ENCODE measurements at regions not wholly inside any gene's neighbourhood (a gene's known extent, or its start where the extent isn't known, plus 50 kb on each side); places are given as distances from the start of the nearest gene placed in this dataset.
"Not testable (repeated sequence)": the region's sequence is repeated elsewhere in the genome, so short reads cannot be mapped to it uniquely, and the experiment has no call there.

GRCh38 chr13:40048551-40048950 lies 393.1 kb downstream of the COG6 start:
- H3K9me3 Mint-ChIP-seq: peaks cover 4% of the 10 kb centered on the region
- intact Hi-C loops (cut with micrococcal nuclease): no loop called here
- H3K4me3 Mint-ChIP-seq: no peak overlapping the region
- H3K4me1 Mint-ChIP-seq: peaks cover 2% of the 10 kb centered on the region
- peaks cover 18% of the 10 kb centered on the region for H3K27me3 Mint-ChIP-seq
- H3K27ac Mint-ChIP-seq: no peak overlapping the region
- H3K36me3 Mint-ChIP-seq (ENCODE audit: low read depth): no peaks in the 10 kb centered on the region
- DNase-seq: peak; percentile 45

DNA sequence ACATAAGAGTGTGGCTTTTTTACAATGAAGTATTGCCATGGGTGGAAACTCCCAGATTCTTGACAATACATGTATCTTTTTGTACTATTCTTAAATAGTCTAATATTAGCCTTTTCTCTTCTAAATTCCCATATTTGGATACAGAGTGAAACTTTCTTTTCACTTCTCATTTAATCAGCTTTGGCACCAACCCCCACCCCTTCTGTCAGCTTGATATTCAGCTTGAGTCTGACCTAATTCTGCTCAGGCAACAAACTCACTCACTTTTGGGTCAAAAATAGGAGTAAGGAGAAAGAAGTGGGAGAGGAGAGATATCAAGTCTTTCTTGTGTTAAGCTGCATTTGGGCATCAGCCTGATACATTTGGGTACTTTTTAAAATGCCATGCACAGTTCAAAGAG lies 397.5 kb downstream of the COG6 start:
- intact Hi-C loops (cut with micrococcal nuclease): no loop called here
- H3K9me3 Mint-ChIP-seq: peaks cover 4% of the 10 kb centered on the region
- no peak overlapping the region for H3K4me3 Mint-ChIP-seq

GRCh38 chr13:40053401-40053800 lies 397.9 kb downstream of the COG6 start:
- no peak overlapping the region for H3K27ac Mint-ChIP-seq
- no peak for DNase-seq
- H3K4me1 Mint-ChIP-seq: peaks cover 2% of the 10 kb centered on the region
- no peak overlapping the region for H3K4me3 Mint-ChIP-seq
- H3K36me3 Mint-ChIP-seq (ENCODE audit: low read depth): no peaks in the 10 kb centered on the region
- H3K27me3 Mint-ChIP-seq: peaks cover 5% of the 10 kb centered on the region
- peaks cover 6% of the 10 kb centered on the region for H3K9me3 Mint-ChIP-seq
- intact Hi-C loops (cut with micrococcal nuclease): no loop called here

More for the DNA sequence above, 397.5 kb downstream of the COG6 start:
- peaks cover 2% of the 10 kb centered on the region for H3K4me1 Mint-ChIP-seq
- H3K27me3 Mint-ChIP-seq: peaks cover 5% of the 10 kb centered on the region
- no peak overlapping the region for H3K27ac Mint-ChIP-seq
- peak; percentile 21 for DNase-seq
- no peaks in the 10 kb centered on the region for H3K36me3 Mint-ChIP-seq (ENCODE audit: low read depth)

- H3K4me3 Mint-ChIP-seq: not testable (repeated sequence)
Observed at GRCh38 chr13:40054422-40054821, 399.0 kb downstream of the COG6 start.

GRCh38 chr13:40056898-40057619 lies 401.6 kb downstream of the COG6 start:
- peak; percentile 30 for DNase-seq
- Mint-ChIP-seq H3K9me3 (peaks cover 5% of the 10 kb centered on the region), H3K27me3 (peaks cover 1% of the 10 kb centered on the region), H3K4me1 (peaks cover 18% of the 10 kb centered on the region), H3K4me3 (no peak overlapping the region), H3K36me3 (ENCODE audit: low read depth) (no peaks in the 10 kb centered on the region), H3K27ac (no peak overlapping the region)
- intact Hi-C loops (cut with micrococcal nuclease): no loop called here

More at GRCh38 chr13:40054422-40054821, 399.0 kb downstream of the COG6 start:
- H3K9me3 Mint-ChIP-seq; H3K27me3 Mint-ChIP-seq; H3K27ac Mint-ChIP-seq; H3K36me3 Mint-ChIP-seq (ENCODE audit: low read depth); intact Hi-C loops (cut with micrococcal nuclease); DNase-seq: not testable (repeated sequence)
- H3K4me1 Mint-ChIP-seq: peaks cover 10% of the 10 kb centered on the region

DNA sequence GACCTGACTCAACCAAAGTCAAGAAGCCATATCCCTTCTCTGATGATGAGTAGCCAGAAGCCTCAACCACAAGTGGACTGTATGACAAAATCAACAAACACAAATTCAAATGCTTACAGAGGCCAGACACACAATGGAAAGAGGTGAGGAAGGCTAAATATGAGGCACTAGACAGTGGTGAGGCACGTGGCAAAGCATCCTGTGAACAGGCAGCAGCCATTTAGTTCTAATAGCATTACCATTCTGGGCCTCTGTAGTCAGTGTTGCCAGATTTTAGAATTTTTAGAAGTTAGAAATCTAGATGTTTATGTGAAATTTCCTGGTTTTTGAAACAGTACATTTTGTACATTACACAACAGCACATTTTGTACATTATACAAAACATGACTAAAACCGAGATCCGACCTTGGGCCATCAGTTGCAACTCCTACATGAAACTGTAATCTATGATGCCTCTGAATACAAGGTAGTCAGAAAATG lies 403.3 kb downstream of the COG6 start:
- H3K36me3 Mint-ChIP-seq (ENCODE audit: low read depth): no peaks in the 10 kb centered on the region
- H3K4me3 Mint-ChIP-seq: no peak overlapping the region
- peaks cover 1% of the 10 kb centered on the region for H3K27me3 Mint-ChIP-seq
- H3K27ac Mint-ChIP-seq: no peak overlapping the region
- peaks cover 22% of the 10 kb centered on the region for H3K4me1 Mint-ChIP-seq
- DNase-seq: peak; percentile 49
- intact Hi-C loops (cut with micrococcal nuclease): no loop called here
- H3K9me3 Mint-ChIP-seq: peaks cover 5% of the 10 kb centered on the region

GRCh38 chr13:40059540-40060232 lies 404.2 kb downstream of the COG6 start:
- Mint-ChIP-seq H3K36me3 (ENCODE audit: low read depth) (no peaks in the 10 kb centered on the region), H3K27me3 (no peaks in the 10 kb centered on the region), H3K27ac (peak overlapping the region; percentile 55), H3K9me3 (peaks cover 5% of the 10 kb centered on the region), H3K4me3 (no peak overlapping the region), H3K4me1 (peaks cover 30% of the 10 kb centered on the region)
- peak; percentile 3 for DNase-seq
- intact Hi-C loops (cut with micrococcal nuclease): loop anchor here (2.0 to 10.0 kb wide), 3 partner anchors 33 to 459 kb away; no protein-coding TSS in a partner anchor

DNA sequence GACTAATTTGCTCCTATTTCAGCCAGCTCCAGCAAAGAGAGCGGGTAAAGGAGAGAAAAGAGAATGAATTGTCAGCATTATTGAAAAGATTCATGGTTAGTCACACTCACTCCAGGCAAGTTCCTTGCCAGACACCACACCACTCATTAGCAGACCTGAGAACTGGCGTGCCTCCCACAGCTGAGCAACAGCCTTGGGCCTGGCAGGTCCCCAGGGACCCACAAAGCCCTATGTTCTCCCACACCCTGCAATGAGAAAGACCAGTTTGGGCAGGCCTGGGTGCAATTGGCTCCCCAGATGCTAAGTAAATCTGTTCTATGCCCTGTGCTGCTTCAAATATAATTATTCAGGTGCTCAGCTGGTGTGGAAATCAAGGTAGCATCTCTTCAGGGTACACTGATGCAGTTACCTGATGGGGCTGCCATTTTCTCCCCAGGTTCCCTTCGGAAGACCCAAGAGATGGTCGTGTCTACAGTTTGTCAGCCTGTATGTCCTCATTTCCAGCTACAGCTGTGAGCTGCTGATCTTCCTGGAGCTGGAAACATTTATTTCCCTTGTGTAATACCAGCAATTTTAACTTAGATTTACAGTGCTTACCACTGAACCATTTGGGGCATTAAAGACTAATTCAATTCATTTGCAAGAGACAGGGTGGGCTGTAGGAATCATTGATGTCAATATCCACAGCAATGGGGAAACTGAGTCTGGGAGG lies 405.0 kb downstream of the COG6 start:
- no peaks in the 10 kb centered on the region for H3K27me3 Mint-ChIP-seq
- intact Hi-C loops (cut with micrococcal nuclease): loop anchor here (2.0 to 10.0 kb wide), 3 partner anchors 34 to 458 kb away; no protein-coding TSS in a partner anchor
- peak; percentile 53 for DNase-seq
- H3K36me3 Mint-ChIP-seq (ENCODE audit: low read depth): no peaks in the 10 kb centered on the region
- peaks cover 35% of the 10 kb centered on the region for H3K4me1 Mint-ChIP-seq
- H3K4me3 Mint-ChIP-seq: no peak overlapping the region
- peaks cover 5% of the 10 kb centered on the region for H3K9me3 Mint-ChIP-seq
- peak overlapping the region; percentile 55 for H3K27ac Mint-ChIP-seq

GRCh38 chr13:40061466-40062450 lies 406.3 kb downstream of the COG6 start:
- peaks cover 35% of the 10 kb centered on the region for H3K4me1 Mint-ChIP-seq

DNA sequence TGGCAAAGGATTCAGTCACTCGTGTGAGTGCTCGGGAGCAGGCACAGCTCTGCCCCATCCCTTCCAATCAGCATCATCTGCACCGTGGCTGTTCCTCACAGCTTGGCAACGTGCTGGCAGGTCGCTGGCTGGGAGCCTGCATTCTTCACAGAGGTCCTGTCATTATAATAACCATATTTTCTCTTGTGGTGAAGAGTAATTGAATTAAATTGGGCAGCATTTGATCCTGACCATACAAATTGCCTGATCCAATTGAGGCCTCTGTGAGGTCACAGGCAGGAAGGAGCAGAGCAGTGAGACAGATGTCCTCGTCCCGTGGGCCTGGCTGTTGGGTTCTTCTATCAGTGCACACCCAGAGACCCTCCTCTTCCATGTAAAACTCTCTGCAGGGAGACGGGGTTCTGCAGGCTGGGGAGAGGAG lies 407.8 kb downstream of the COG6 start:
- no peak overlapping the region for H3K4me3 Mint-ChIP-seq
- H3K9me3 Mint-ChIP-seq: peaks cover 5% of the 10 kb centered on the region
- H3K27me3 Mint-ChIP-seq: no peaks in the 10 kb centered on the region
- H3K36me3 Mint-ChIP-seq (ENCODE audit: low read depth): no peaks in the 10 kb centered on the region
- intact Hi-C loops (cut with micrococcal nuclease): loop anchor here (10.0 kb wide), 1 partner anchor 378 kb away; no protein-coding TSS in a partner anchor
- no peak overlapping the region for H3K27ac Mint-ChIP-seq
- no peak for DNase-seq
- H3K4me1 Mint-ChIP-seq: peaks cover 35% of the 10 kb centered on the region

More at GRCh38 chr13:40061466-40062450, 406.3 kb downstream of the COG6 start:
- H3K4me3 Mint-ChIP-seq: no peak overlapping the region
- peaks cover 5% of the 10 kb centered on the region for H3K9me3 Mint-ChIP-seq
- H3K27ac Mint-ChIP-seq: no peak overlapping the region
- DNase-seq: peak; percentile 50
- intact Hi-C loops (cut with micrococcal nuclease): loop anchor here (2.0 to 10.0 kb wide), 3 partner anchors 35 to 457 kb away; no protein-coding TSS in a partner anchor
- no peaks in the 10 kb centered on the region for H3K36me3 Mint-ChIP-seq (ENCODE audit: low read depth)
- H3K27me3 Mint-ChIP-seq: no peaks in the 10 kb centered on the region

DNA sequence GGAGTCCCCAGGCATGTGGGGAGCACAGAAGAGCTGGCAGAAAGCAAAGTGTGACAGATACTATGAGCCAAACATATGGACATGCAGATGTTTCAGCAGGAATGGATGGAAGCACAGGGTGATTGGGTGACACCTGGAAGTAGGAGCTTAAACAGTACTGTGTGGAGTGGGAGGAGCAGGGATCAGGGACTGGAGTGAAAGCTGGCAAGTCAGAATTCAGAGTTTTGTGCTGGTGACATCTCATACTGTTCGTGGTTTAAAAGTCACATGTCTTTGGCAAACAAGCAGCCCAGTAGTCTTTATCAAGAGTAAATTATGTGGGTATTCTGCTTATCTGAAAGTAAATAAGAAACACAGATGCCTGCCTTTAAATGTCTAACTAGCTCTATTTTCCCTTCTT lies 408.2 kb downstream of the COG6 start:
- Mint-ChIP-seq H3K9me3 (peaks cover under 1% of the 10 kb centered on the region), H3K4me3 (no peak overlapping the region), H3K27me3 (no peaks in the 10 kb centered on the region), H3K27ac (no peak overlapping the region), H3K4me1 (peaks cover 31% of the 10 kb centered on the region), H3K36me3 (ENCODE audit: low read depth) (no peaks in the 10 kb centered on the region)
- intact Hi-C loops (cut with micrococcal nuclease): loop anchor here (10.0 kb wide), 1 partner anchor 379 kb away; no protein-coding TSS in a partner anchor
- DNase-seq: no peak

GRCh38 chr13:40064154-40065097 lies 409.0 kb downstream of the COG6 start:
- no peak overlapping the region for H3K27ac Mint-ChIP-seq
- peaks cover 32% of the 10 kb centered on the region for H3K4me1 Mint-ChIP-seq
- H3K36me3 Mint-ChIP-seq (ENCODE audit: low read depth): no peaks in the 10 kb centered on the region

More at GRCh38 chr13:40064154-40065097, 409.0 kb downstream of the COG6 start:
- H3K27me3 Mint-ChIP-seq: no peaks in the 10 kb centered on the region
- H3K9me3 Mint-ChIP-seq: no peaks in the 10 kb centered on the region
- H3K4me3 Mint-ChIP-seq: no peak overlapping the region
- intact Hi-C loops (cut with micrococcal nuclease): loop anchor here (5.0 to 10.0 kb wide), 3 partner anchors 128 to 380 kb away; no protein-coding TSS in a partner anchor
- no peak for DNase-seq

All from activated CD4-positive, alpha-beta T cell treated with anti-CD3 and anti-CD28 coated beads, Interleukin-2, amount 10 ng/mL, durations not matched to agents 24 days and 14 days (primary cell).